ENCODE measurements at regions not wholly inside any gene's neighbourhood (a gene's known extent, or its start where the extent isn't known, plus 50 kb on each side); places are given as distances from the start of the nearest gene placed in this dataset.

- H3K27me3 ChIP-seq, result no peaks in the 10 kb centered on the region
- H3K36me3 ChIP-seq, result no peaks in the 10 kb centered on the region
- no peak overlapping the region for H3K27ac ChIP-seq
- whole genome bisulfite sequencing, 3 donors, result 87 to 89% (median 88%) methylated on average over 2 of the region's 2 CpGs
- no peaks in the 10 kb centered on the region for H3K9me3 ChIP-seq
- no peak for TF ChIP-seq POLR2A (IDR thresholded peaks at IDR 0.05)
- no peak for TF ChIP-seq EP300 (IDR thresholded peaks at IDR 0.05)
- TF ChIP-seq CTCF (IDR thresholded peaks at IDR 0.05), result no peak
- DNase-seq, result no peak
- H3K4me3 ChIP-seq, result no peak overlapping the region
- H3K4me1 ChIP-seq (ENCODE audit: insufficient read depth), result no peaks in the 10 kb centered on the region
- intact Hi-C loops (cut with DNase I), result no loop called here
Measured at GRCh38 chr6:15776458-15776980, 113.7 kb upstream of the DTNBP1 start.

- no peak overlapping the region for H3K27ac ChIP-seq
- DNase-seq, result no peak
- no peak overlapping the region for H3K4me3 ChIP-seq
- 79 to 85% (median 81%) methylated on average over 5 of the region's 5 CpGs for WGBS, 3 donors
- H3K27me3 ChIP-seq, result no peaks in the 10 kb centered on the region
- intact Hi-C loops (cut with DNase I), result no loop called here
- no peaks in the 10 kb centered on the region for H3K9me3 ChIP-seq
- TF ChIP-seq EP300 (IDR thresholded peaks at IDR 0.05) (no peak), POLR2A (IDR thresholded peaks at IDR 0.05) (no peak), CTCF (IDR thresholded peaks at IDR 0.05) (no peak)
- H3K4me1 ChIP-seq (ENCODE audit: insufficient read depth), result no peaks in the 10 kb centered on the region
- no peaks in the 10 kb centered on the region for H3K36me3 ChIP-seq
Measured at GRCh38 chr6:15775741-15776140, 112.9 kb upstream of the DTNBP1 start.

- intact Hi-C loops (cut with DNase I), result no loop called here
- H3K27me3 ChIP-seq, result no peaks in the 10 kb centered on the region
- WGBS, 3 donors, result 71 to 96% (median 94%) methylated on average over 2 of the region's 2 CpGs
- H3K4me3 ChIP-seq, result no peak overlapping the region
- no peaks in the 10 kb centered on the region for H3K4me1 ChIP-seq (ENCODE audit: insufficient read depth)
- H3K27ac ChIP-seq, result no peak overlapping the region
- H3K36me3 ChIP-seq, result no peaks in the 10 kb centered on the region
- DNase-seq, result no peak
- no peak for TF ChIP-seq EP300 (IDR thresholded peaks at IDR 0.05)
- no peak for TF ChIP-seq POLR2A (IDR thresholded peaks at IDR 0.05)
- no peak for TF ChIP-seq CTCF (IDR thresholded peaks at IDR 0.05)
- no peaks in the 10 kb centered on the region for H3K9me3 ChIP-seq
Measured at GRCh38 chr6:15775076-15775634, 112.3 kb upstream of the DTNBP1 start.

- no peak for DNase-seq
- 88 to 90% (median 89%) methylated on average over 3 of the region's 3 CpGs for WGBS, 3 donors
- intact Hi-C loops (cut with DNase I), result no loop called here
Measured at GRCh38 chr6:15773806-15774410, 111.1 kb upstream of the DTNBP1 start.

More at GRCh38 chr6:15773806-15774410, 111.1 kb upstream of the DTNBP1 start:
- H3K27me3 ChIP-seq, result no peaks in the 10 kb centered on the region
- no peak overlapping the region for H3K4me3 ChIP-seq
- H3K27ac ChIP-seq, result no peak overlapping the region
- H3K9me3 ChIP-seq, result no peaks in the 10 kb centered on the region
- no peak for TF ChIP-seq EP300 (IDR thresholded peaks at IDR 0.05)
- no peak for TF ChIP-seq CTCF (IDR thresholded peaks at IDR 0.05)
- TF ChIP-seq POLR2A (IDR thresholded peaks at IDR 0.05), result no peak
- no peaks in the 10 kb centered on the region for H3K36me3 ChIP-seq
- H3K4me1 ChIP-seq (ENCODE audit: insufficient read depth), result no peaks in the 10 kb centered on the region

All from ovary (tissue), 7 donors.